GM12892 (cell line): ENCODE measurements at regions not wholly inside any gene's neighbourhood (a gene's known extent, or its start where the extent isn't known, plus 50 kb on each side); places are given as distances from the start of the nearest gene placed in this dataset.

ENCODE experiments used
- DNase-seq: peaks from one replicate; pipeline ENCODE4 v3.0.0; 2011; ENCODE audit not compliant: insufficient read length
- FAIRE-seq: peaks from 2 replicates; lab custom pipeline; 2011; peaks lifted over from hg19 to GRCh38; lab: Jason Lieb, UNC
- POLR2A ChIP-seq: IDR thresholded peaks from 2 replicates; pipeline ENCODE4 v1.6.1; 2011; ENCODE audit warnings: low read depth, low read length, control low read depth
- POLR2AphosphoS5 ChIP-seq: IDR thresholded peaks from 2 replicates; pipeline ENCODE4 v1.6.1; 2011; ENCODE audit warnings: low read depth, low read length, control low read depth
- TAF1 ChIP-seq: IDR thresholded peaks from 2 replicates; pipeline ENCODE4 v1.6.1; 2011; ENCODE audit warnings: low read depth, mild to moderate bottlenecking, control low read depth, low read length, borderline replicate concordance

- no peak for FAIRE-seq
- no peak for DNase-seq
- TF ChIP-seq POLR2A: no peak
- TF ChIP-seq TAF1: no peak
- no peak for TF ChIP-seq POLR2AphosphoS5
These were observed 173.8 kb downstream of the VEGFA start for GRCh38 chr6:43943781-43944250.

DNA sequence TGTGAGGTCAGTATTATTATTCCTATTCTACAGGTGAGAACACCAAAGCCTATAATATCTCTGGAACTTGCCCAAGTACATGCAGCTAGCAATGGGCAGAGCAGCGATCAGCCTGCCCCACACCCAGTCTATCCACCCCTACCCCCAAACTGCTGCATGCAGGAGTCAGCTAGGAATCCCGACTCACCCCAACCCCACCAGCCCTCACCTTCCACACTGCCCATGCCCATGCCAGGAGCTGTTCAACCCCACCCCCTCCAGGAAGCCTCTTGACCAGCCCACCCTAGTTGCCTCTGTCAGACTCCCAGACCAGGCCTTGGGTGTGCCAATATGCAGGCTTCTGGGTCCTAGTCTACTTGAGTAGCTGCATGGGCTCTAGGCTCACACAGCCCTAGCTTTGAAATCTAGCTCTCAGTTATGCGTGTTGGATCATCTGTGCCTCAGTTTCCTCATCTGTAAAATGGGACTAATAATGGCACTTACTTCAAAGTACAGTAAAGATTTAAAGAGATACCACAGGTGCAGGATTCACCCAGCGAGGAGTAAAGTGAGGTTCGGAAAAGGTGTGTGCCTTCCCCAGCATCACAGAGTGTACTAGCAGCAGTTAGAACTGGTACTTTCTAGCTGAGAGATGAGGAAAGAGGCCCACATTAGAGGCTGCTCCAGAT, 173.2 kb downstream of the VEGFA start:
- FAIRE-seq: no peak
- TF ChIP-seq POLR2A: no peak
- TF ChIP-seq TAF1: no peak
- TF ChIP-seq POLR2AphosphoS5: no peak
- DNase-seq: no peak

DNA sequence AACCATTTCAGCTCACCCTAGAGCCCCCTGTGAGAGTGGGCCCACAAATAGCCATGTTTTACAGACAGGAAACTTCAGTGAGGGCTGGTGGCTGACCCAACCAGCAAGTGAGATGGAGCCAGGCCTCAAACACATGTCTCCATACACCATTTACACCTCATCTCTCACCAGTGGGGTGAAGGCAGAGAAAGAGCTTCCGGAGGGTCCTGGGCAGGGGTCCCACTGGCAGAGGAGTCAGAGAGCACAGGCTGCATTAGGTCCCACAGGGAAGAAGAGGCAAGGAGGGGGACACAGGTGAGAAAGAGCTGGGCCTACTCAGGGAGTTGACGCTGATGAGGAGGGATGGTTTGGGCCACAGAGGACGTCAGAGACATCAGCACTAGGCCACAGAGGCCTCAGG, 172.6 kb downstream of the VEGFA start:
- DNase-seq (no peak), FAIRE-seq (no peak)
- TF ChIP-seq TAF1 (no peak), POLR2AphosphoS5 (no peak), POLR2A (no peak)

DNA sequence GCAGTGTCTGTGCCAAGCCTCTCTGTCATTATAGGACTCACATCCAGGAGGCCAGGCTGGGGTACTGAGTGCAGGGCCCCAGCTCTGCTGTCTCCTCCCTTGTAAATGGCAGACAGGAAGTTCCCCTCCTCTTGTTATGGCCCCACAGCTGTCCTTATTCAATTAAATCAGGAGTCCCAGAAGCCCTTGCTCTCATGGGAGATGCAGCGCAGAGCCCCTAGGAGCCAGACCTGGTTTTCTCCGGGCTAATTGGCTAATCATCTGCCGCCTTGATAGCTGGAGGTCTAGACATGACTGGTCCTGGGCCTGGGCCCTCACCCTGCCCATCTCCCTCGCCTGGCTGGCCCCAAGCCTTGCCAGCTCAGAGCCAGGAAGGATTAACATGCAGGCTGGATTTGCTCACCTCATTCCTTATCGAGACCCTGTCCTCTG, 172.0 kb downstream of the VEGFA start:
- no peak for DNase-seq
- TF ChIP-seq POLR2AphosphoS5 (no peak), POLR2A (no peak), TAF1 (no peak)
- no peak for FAIRE-seq

GRCh38 chr6:43941174-43941573, 171.2 kb downstream of the VEGFA start:
- TF ChIP-seq POLR2AphosphoS5 (no peak), POLR2A (no peak), TAF1 (no peak)
- FAIRE-seq (no peak), DNase-seq (no peak)

- FAIRE-seq (no peak), DNase-seq (no peak)
- TF ChIP-seq TAF1: no peak
- TF ChIP-seq POLR2A: no peak
- no peak for TF ChIP-seq POLR2AphosphoS5
These were observed 170.5 kb downstream of the VEGFA start for GRCh38 chr6:43940393-43941087.

DNA sequence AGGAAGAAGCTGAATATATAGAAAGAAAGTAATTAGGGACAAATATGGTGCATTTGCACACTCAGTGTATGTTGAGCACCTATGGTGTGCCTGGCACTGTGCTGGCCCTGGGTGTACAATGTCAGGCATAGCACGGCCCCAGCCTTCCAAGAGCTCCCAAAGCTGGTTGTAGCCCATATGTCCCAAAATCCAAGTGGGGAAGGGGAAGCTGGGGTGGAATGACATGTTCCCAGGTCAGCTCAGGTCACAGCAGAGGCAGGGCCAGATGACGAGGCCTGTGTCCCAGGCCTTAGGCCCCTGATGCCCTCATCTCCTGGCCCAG, 170.0 kb downstream of the VEGFA start:
- DNase-seq (no peak), FAIRE-seq (no peak)
- TF ChIP-seq POLR2AphosphoS5 (no peak), TAF1 (no peak), POLR2A (no peak)

DNA sequence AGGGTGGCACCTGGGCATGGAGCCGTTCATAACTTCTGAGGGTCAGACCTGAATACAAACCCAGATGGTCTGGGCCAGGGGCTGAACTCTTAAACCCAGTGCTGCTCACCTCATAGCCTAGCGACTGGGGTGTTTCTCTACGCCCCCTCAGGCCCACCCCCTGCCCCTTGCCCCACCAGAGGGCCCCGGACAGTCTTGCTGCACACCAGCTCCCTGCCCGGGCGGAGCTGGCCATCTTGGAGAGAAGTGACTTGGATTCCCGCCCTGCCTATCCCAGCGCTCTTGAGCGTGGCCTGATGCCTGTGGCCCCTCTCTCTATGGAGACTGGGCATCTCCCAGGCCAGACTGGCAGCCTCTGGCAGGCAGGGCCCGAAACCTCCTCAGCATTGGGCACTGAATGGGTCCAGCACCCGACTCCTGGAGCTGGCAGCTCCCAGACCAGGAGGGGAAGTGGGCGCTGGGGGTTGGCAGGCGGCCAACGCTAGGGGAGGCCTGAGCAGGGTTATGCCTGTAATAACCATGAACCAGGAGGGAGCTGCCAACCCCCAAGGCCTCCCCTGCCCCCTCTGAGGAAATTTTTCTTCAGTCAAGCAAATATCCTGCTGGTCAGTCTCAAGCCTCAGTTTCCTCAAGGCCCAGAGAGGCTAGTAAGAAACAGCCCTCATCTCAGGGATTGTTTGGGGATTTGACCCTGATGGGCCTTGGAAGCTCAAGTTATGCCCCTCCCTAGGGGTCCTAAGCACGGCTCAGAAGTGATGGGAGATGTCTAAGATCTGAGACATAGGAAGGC, 169.5 kb downstream of the VEGFA start:
- no peak for DNase-seq
- TF ChIP-seq POLR2A: no peak
- TF ChIP-seq POLR2AphosphoS5: no peak
- no peak for TF ChIP-seq TAF1
- no peak for FAIRE-seq

GRCh38 chr6:43938178-43939105, 168.4 kb downstream of the VEGFA start:
- no peak for TF ChIP-seq POLR2A
- no peak for TF ChIP-seq POLR2AphosphoS5
- no peak for TF ChIP-seq TAF1
- FAIRE-seq: no peak
- DNase-seq: no peak
